K562 (cell line): ENCODE measurements at regions not wholly inside any gene's neighbourhood (a gene's known extent, or its start where the extent isn't known, plus 50 kb on each side); places are given as distances from the start of the nearest gene placed in this dataset.
A peak's percentile ranks its signal among the peaks of the same experiment; 100 is the strongest.

Experiments
- CBFA2T3 ChIP-seq: fragments of 450-650 bp; IDR thresholded peaks from 2 replicates; pipeline ENCODE4 v1.6.1; 2017
- CBX2 ChIP-seq: fragments of 200-600 bp; sonication (generic); IDR thresholded peaks from one replicate; pipeline ENCODE4 v1.6.1; 2012; ENCODE audit warnings: mild to moderate bottlenecking, low read length, inconsistent platforms; ENCODE audit not compliant: insufficient read depth, poor library complexity, severe bottlenecking
- CEBPB ChIP-seq: fragments of 450-650 bp; IDR thresholded peaks from 2 replicates; pipeline ENCODE4 v1.6.1; 2016; ENCODE audit warnings: missing genetic modification characterization, missing compliant biosample characterization
- CHD2 ChIP-seq: IDR thresholded peaks from 2 replicates; pipeline ENCODE4 v1.6.1; 2011; ENCODE audit warnings: low read depth, low read length
- DDX20 ChIP-seq: fragments of 450-650 bp; IDR thresholded peaks from 2 replicates; pipeline ENCODE4 v1.6.1; 2016; ENCODE audit warnings: missing genetic modification characterization, low read depth, mild to moderate bottlenecking, missing compliant biosample characterization, moderate library complexity
- ELF1 ChIP-seq: fragments of 200-800 bp; sonication (Bioruptor generic); IDR thresholded peaks from 2 replicates; pipeline ENCODE4 v1.6.1; 2016; ENCODE audit warnings: missing genetic modification characterization, missing compliant biosample characterization
- EP400 ChIP-seq: fragments of 450-650 bp; IDR thresholded peaks from 2 replicates; pipeline ENCODE4 v1.6.1; 2017; ENCODE audit warnings: antibody characterized with exemption, mild to moderate bottlenecking, moderate library complexity
- ETV1 ChIP-seq: fragments of 450-650 bp; conservative IDR thresholded peaks from 2 replicates; pipeline ENCODE4 v1.6.1; 2016; ENCODE audit warnings: missing genetic modification characterization, control low read depth, low read depth, missing compliant biosample characterization
- FOXK2 ChIP-seq, 2 experiments: fragments of 450-650 bp; IDR thresholded peaks in 1 of 2; conservative IDR thresholded peaks in 1 of 2; 2 replicates each; pipeline ENCODE4 v1.6.1; 2016; ENCODE audit warnings: low read depth in 2 of 2, mild to moderate bottlenecking in 1 of 2
- FOXM1 ChIP-seq, 2 experiments: fragments of 450-650 bp in 1 of 2; sonication (generic) in 1 of 2; formaldehyde crosslinking in 1 of 2; IDR thresholded peaks; 2 replicates each; pipeline versions ENCODE4 v1.6.1 to v1.9.0; 2017 to 2022; ENCODE audit warnings: low read depth in 2 of 2, mild to moderate bottlenecking in 2 of 2, missing genetic modification reagents in 1 of 2, moderate library complexity in 1 of 2
- GABPA ChIP-seq: fragments of 200-800 bp; sonication (Bioruptor generic); conservative IDR thresholded peaks from 2 replicates; pipeline ENCODE4 v1.6.1; 2016; ENCODE audit warnings: low read depth, missing genetic modification characterization, missing compliant biosample characterization
- GATAD2A ChIP-seq: fragments of 450-650 bp; IDR thresholded peaks from 2 replicates; pipeline ENCODE4 v1.6.1; 2017
- MAFG ChIP-seq: fragments of 450-650 bp; conservative IDR thresholded peaks from 2 replicates; pipeline ENCODE4 v1.6.1; 2016; ENCODE audit warnings: missing genetic modification characterization, missing compliant biosample characterization
- MYC ChIP-seq, 2 experiments: fragments of 250-450 bp in 1 of 2; sonication (Bioruptor Pico) in 1 of 2; IDR thresholded peaks; 2 replicates each; pipeline versions ENCODE4 v1.5.1 to v1.6.1; 2012 to 2021; ENCODE audit warnings: low read depth in 2 of 2, borderline replicate concordance in 1 of 2, improper control_type of control experiment in 1 of 2, low read length in 1 of 2, mild to moderate bottlenecking in 1 of 2, moderate library complexity in 1 of 2
- NUFIP1 ChIP-seq: fragments of 450-650 bp; IDR thresholded peaks from 2 replicates; pipeline ENCODE4 v1.6.1; 2018; ENCODE audit not compliant: partially characterized antibody
- POLR2B ChIP-seq: fragments of 450-650 bp; IDR thresholded peaks from 2 replicates; pipeline ENCODE4 v1.6.1; 2018; ENCODE audit warnings: low read depth; ENCODE audit not compliant: partially characterized antibody
- PRMT5 ChIP-seq: sonication (generic); formaldehyde crosslinking; IDR thresholded peaks from 2 replicates; pipeline ENCODE4 v1.5.0; 2020; ENCODE audit warnings: missing genetic modification reagents
- RERE ChIP-seq: sonication (generic); formaldehyde crosslinking; IDR thresholded peaks from 2 replicates; pipeline ENCODE4 v1.8.0; 2023; ENCODE audit warnings: missing genetic modification reagents, mild to moderate bottlenecking, borderline replicate concordance
- ZBTB1 ChIP-seq: sonication (generic); formaldehyde crosslinking; IDR thresholded peaks from 2 replicates; pipeline ENCODE4 v1.8.1; 2023; ENCODE audit warnings: missing genetic modification reagents, low read depth, mild to moderate bottlenecking, borderline replicate concordance
- ZFP36 ChIP-seq: fragments of 150-350 bp; IDR thresholded peaks from 2 replicates; pipeline ENCODE4 v1.6.1; 2018; ENCODE audit warnings: low read length, low read depth; ENCODE audit not compliant: partially characterized antibody
- ZNF766 ChIP-seq: fragments of 200-800 bp; sonication (Bioruptor generic); conservative IDR thresholded peaks from 2 replicates; pipeline ENCODE4 v1.6.1; 2016; ENCODE audit warnings: missing genetic modification characterization, missing compliant biosample characterization

- peak; percentile 71; the same call in 1 of the 2 replicates for TF ChIP-seq ZNF766 (CRISPR knock-in tag)
- TF ChIP-seq DDX20 (tag): peak; percentile 27; the same call in 1 of the 2 replicates
- peak; percentile 10 for TF ChIP-seq POLR2B
- no peak for TF ChIP-seq RERE (CRISPR knock-in tag)
- no peak for TF ChIP-seq NUFIP1
- TF ChIP-seq GATAD2A: peak; percentile 71; the same call in 1 of the 2 replicates
- TF ChIP-seq ZBTB1 (CRISPR knock-in tag): no peak
- no peak for TF ChIP-seq ZFP36
- TF ChIP-seq MAFG (tag): peak; percentile 89
- no peak for TF ChIP-seq CBX2
- no peak for TF ChIP-seq CHD2
- TF ChIP-seq PRMT5 (CRISPR knock-in tag): no peak
- no peak for TF ChIP-seq ELF1
- peak; percentile 56; the same call in 1 of the 2 replicates for TF ChIP-seq MYC (IDR thresholded peaks at IDR 0.05; ENCODE audit: low read depth, low read length)
- TF ChIP-seq MYC (CRISPR knock-in tag; IDR thresholded peaks at IDR 0.05; ENCODE audit: borderline replicate concordance, low read depth): no peak
- TF ChIP-seq CBFA2T3: peak; percentile 62
- 0 out of 2 replicates have a peak, but pooled peaks have one; percentile 31 for TF ChIP-seq FOXM1 (IDR thresholded peaks at IDR 0.05; ENCODE audit: low read depth)
- no peak for TF ChIP-seq FOXM1 (CRISPR knock-in tag; IDR thresholded peaks at IDR 0.05; ENCODE audit: low read depth)
- TF ChIP-seq GABPA (tag): no peak
- peak; percentile 1; the same call in 1 of the 2 replicates for TF ChIP-seq ETV1 (tag)
- peak; percentile 76 for TF ChIP-seq CEBPB (tag)
- TF ChIP-seq EP400: peak; percentile 59; the same call in 1 of the 2 replicates
- peak; percentile 76 to 87 for TF ChIP-seq FOXK2 (conservative IDR thresholded peaks at IDR 0.05 in 1 of 2, IDR thresholded peaks at IDR 0.05 in 1 of 2; ENCODE audit: low read depth in 2 of 2)
Observed at GRCh38 chr6:10314163-10314955, 100.5 kb downstream of the TFAP2A start (continued).
